ENCODE measurements at regions not wholly inside any gene's neighbourhood (a gene's known extent, or its start where the extent isn't known, plus 50 kb on each side); places are given as distances from the start of the nearest gene placed in this dataset.
"Not testable (repeated sequence)": the region's sequence is repeated elsewhere in the genome, so short reads cannot be mapped to it uniquely, and the experiment has no call there.

- no peaks in the 10 kb centered on the region for H3K27me3 ChIP-seq
- no peak for TF ChIP-seq Cebpa-rat (IDR thresholded peaks at IDR 0.05)
- no peaks in the 10 kb centered on the region for H3K36me3 ChIP-seq
- no peak overlapping the region for H3K4me3 ChIP-seq
- H3K9me3 ChIP-seq: 0 out of 2 replicates have a peak, but pooled peaks cover 4% of the 10 kb centered on the region
- H3K27ac ChIP-seq: no peak overlapping the region
- no peaks in the 10 kb centered on the region for H3K4me1 ChIP-seq
- no peaks in the 10 kb centered on the region for H4K20me1 ChIP-seq
- H3K4me2 ChIP-seq: no peak overlapping the region
- H3K9ac ChIP-seq: no peak overlapping the region
Measured at GRCh38 chr1:220962031-220962751, 82.9 kb downstream of the HLX start.

- Histone ChIP-seq H3K27me3 (no peaks in the 10 kb centered on the region), H3K4me2 (no peak overlapping the region), H4K20me1 (no peaks in the 10 kb centered on the region), H3K9ac (no peak overlapping the region), H3K27ac (no peak overlapping the region), H3K36me3 (no peaks in the 10 kb centered on the region), H3K4me3 (no peak overlapping the region), H3K9me3 (0 out of 2 replicates have a peak, but pooled peaks cover 4% of the 10 kb centered on the region), H3K4me1 (no peaks in the 10 kb centered on the region)
- TF ChIP-seq Cebpa-rat (IDR thresholded peaks at IDR 0.05): no peak
Measured at GRCh38 chr1:220966041-220966440, 86.8 kb downstream of the HLX start.

- no peaks in the 10 kb centered on the region for H3K36me3 ChIP-seq
- no peak overlapping the region for H3K4me2 ChIP-seq
- H3K4me1 ChIP-seq: no peaks in the 10 kb centered on the region
- no peak for TF ChIP-seq Cebpa-rat (IDR thresholded peaks at IDR 0.05)
- H3K9me3 ChIP-seq: 0 out of 2 replicates have a peak, but pooled peaks cover 4% of the 10 kb centered on the region
- no peaks in the 10 kb centered on the region for H4K20me1 ChIP-seq
- H3K27ac ChIP-seq: no peak overlapping the region
- no peak overlapping the region for H3K9ac ChIP-seq
- H3K4me3 ChIP-seq: no peak overlapping the region
- no peaks in the 10 kb centered on the region for H3K27me3 ChIP-seq
Measured at GRCh38 chr1:220966473-220966872, 87.2 kb downstream of the HLX start.

- no peaks in the 10 kb centered on the region for H4K20me1 ChIP-seq
- no peak overlapping the region for H3K9ac ChIP-seq
- no peak overlapping the region for H3K27ac ChIP-seq
- no peaks in the 10 kb centered on the region for H3K36me3 ChIP-seq
- no peaks in the 10 kb centered on the region for H3K27me3 ChIP-seq
- no peaks in the 10 kb centered on the region for H3K4me1 ChIP-seq
- H3K4me3 ChIP-seq: no peak overlapping the region
- 0 out of 2 replicates have a peak, but pooled peaks cover 4% of the 10 kb centered on the region for H3K9me3 ChIP-seq
- no peak for TF ChIP-seq Cebpa-rat (IDR thresholded peaks at IDR 0.05)
- H3K4me2 ChIP-seq: no peak overlapping the region
Measured at GRCh38 chr1:220966881-220967611, 87.8 kb downstream of the HLX start.

GRCh38 chr1:220967911-220968310 is 88.7 kb downstream of the HLX start:
- no peak overlapping the region for H3K4me2 ChIP-seq
- H4K20me1 ChIP-seq: no peaks in the 10 kb centered on the region
- 0 out of 2 replicates have a peak, but pooled peaks cover 4% of the 10 kb centered on the region for H3K9me3 ChIP-seq
- no peak for TF ChIP-seq Cebpa-rat (IDR thresholded peaks at IDR 0.05)
- no peak overlapping the region for H3K27ac ChIP-seq
- H3K4me1 ChIP-seq: no peaks in the 10 kb centered on the region
- no peaks in the 10 kb centered on the region for H3K27me3 ChIP-seq
- H3K9ac ChIP-seq: no peak overlapping the region
- H3K36me3 ChIP-seq: no peaks in the 10 kb centered on the region
- H3K4me3 ChIP-seq: no peak overlapping the region

GRCh38 chr1:220969281-220969680 is 90.0 kb downstream of the HLX start:
- not testable (repeated sequence) for H3K4me2 ChIP-seq, H3K36me3 ChIP-seq, H3K4me3 ChIP-seq, H3K27me3 ChIP-seq, H3K9ac ChIP-seq, H3K4me1 ChIP-seq, H3K9me3 ChIP-seq, H4K20me1 ChIP-seq, H3K27ac ChIP-seq

GRCh38 chr1:220970311-220970710 is 91.1 kb downstream of the HLX start:
- no peak overlapping the region for H3K4me3 ChIP-seq
- no peak for TF ChIP-seq Cebpa-rat (IDR thresholded peaks at IDR 0.05)
- no peaks in the 10 kb centered on the region for H3K4me1 ChIP-seq
- no peaks in the 10 kb centered on the region for H3K9me3 ChIP-seq
- no peak overlapping the region for H3K4me2 ChIP-seq
- no peaks in the 10 kb centered on the region for H4K20me1 ChIP-seq
- H3K36me3 ChIP-seq: no peaks in the 10 kb centered on the region
- no peak overlapping the region for H3K9ac ChIP-seq
- no peaks in the 10 kb centered on the region for H3K27me3 ChIP-seq
- no peak overlapping the region for H3K27ac ChIP-seq

GRCh38 chr1:220971221-220971620 is 92.0 kb downstream of the HLX start:
- Histone ChIP-seq H4K20me1 (no peaks in the 10 kb centered on the region), H3K36me3 (no peaks in the 10 kb centered on the region), H3K4me3 (no peak overlapping the region), H3K27me3 (no peaks in the 10 kb centered on the region), H3K4me1 (no peaks in the 10 kb centered on the region), H3K27ac (no peak overlapping the region), H3K4me2 (no peak overlapping the region), H3K9me3 (no peaks in the 10 kb centered on the region), H3K9ac (no peak overlapping the region)
- TF ChIP-seq Cebpa-rat (IDR thresholded peaks at IDR 0.05): no peak

- no peaks in the 10 kb centered on the region for H3K36me3 ChIP-seq
- H3K4me1 ChIP-seq: no peaks in the 10 kb centered on the region
- no peak overlapping the region for H3K9ac ChIP-seq
- H3K4me3 ChIP-seq: no peak overlapping the region
- TF ChIP-seq Cebpa-rat (IDR thresholded peaks at IDR 0.05): no peak
- H3K27me3 ChIP-seq: no peaks in the 10 kb centered on the region
- H4K20me1 ChIP-seq: no peaks in the 10 kb centered on the region
- no peaks in the 10 kb centered on the region for H3K9me3 ChIP-seq
- no peak overlapping the region for H3K27ac ChIP-seq
- H3K4me2 ChIP-seq: no peak overlapping the region
Measured at GRCh38 chr1:220974431-220974830, 95.2 kb downstream of the HLX start.

GRCh38 chr1:220976390-220976789 is 97.1 kb downstream of the HLX start:
- no peak overlapping the region for H3K9ac ChIP-seq
- no peaks in the 10 kb centered on the region for H3K27me3 ChIP-seq
- H3K4me3 ChIP-seq: no peak overlapping the region
- no peaks in the 10 kb centered on the region for H3K9me3 ChIP-seq
- TF ChIP-seq Cebpa-rat (IDR thresholded peaks at IDR 0.05): no peak
- no peak overlapping the region for H3K27ac ChIP-seq
- H3K4me1 ChIP-seq: no peaks in the 10 kb centered on the region
- H4K20me1 ChIP-seq: no peaks in the 10 kb centered on the region
- no peaks in the 10 kb centered on the region for H3K36me3 ChIP-seq
- no peak overlapping the region for H3K4me2 ChIP-seq

Measured in BLaER1 (cell line).